Mucosa of descending colon (tissue), 3 donors: ENCODE measurements at regions not wholly inside any gene's neighbourhood (a gene's known extent, or its start where the extent isn't known, plus 50 kb on each side); places are given as distances from the start of the nearest gene placed in this dataset.

Experiments
- ATAC-seq: fragments of 200-7000 bp; cut with Tn5 transposase; one replicate; pipeline ENCODE4 v1.9.1; 2020; ENCODE audit warnings: mild to moderate bottlenecking, moderate library complexity
- DNase-seq, 3 donors: peaks; one replicate each; pipeline ENCODE4 v3.0.0-alpha.2; 2020
- H3K36me3 ChIP-seq: fragments of 200-600 bp; one replicate; pipeline ENCODE4 v1.8.0; 2021; ENCODE audit warnings: low read depth, mild to moderate bottlenecking
- H3K4me1 ChIP-seq: fragments of 200-600 bp; one replicate; pipeline ENCODE4 v1.8.0; 2021; ENCODE audit warnings: low read depth, mild to moderate bottlenecking
- H3K4me3 ChIP-seq: fragments of 200-600 bp; one replicate; pipeline ENCODE4 v1.8.0; 2021; ENCODE audit warnings: mild to moderate bottlenecking
- H3K9me3 ChIP-seq: fragments of 200-600 bp; one replicate; pipeline ENCODE4 v1.8.0; 2021; ENCODE audit warnings: mild to moderate bottlenecking
- CTCF ChIP-seq: fragments of 200-600 bp; IDR thresholded peaks from one replicate; pipeline ENCODE4 v1.8.0; 2022; ENCODE audit warnings: antibody characterized with exemption, mild to moderate bottlenecking
- intact Hi-C, 2 donors: fragments of 100-400 bp; cut with DNase I in 1 of 2; cut with micrococcal nuclease in 1 of 2; formaldehyde crosslinking; loops; one replicate each; pipeline versions ENCODE4 v1.11.0 to v1.11.1; 2022; cut with DNase I, micrococcal nuclease
- donor health status: DM: no; HTN: no; CAD: no; lungs with moderate emphysema.
- donor health status: DM: no; HTN: no; CAD: no.
- donor health status: DM: no; HTN: yes; CAD: no.

GRCh38 chr22:49090061-49090852 lies 737.4 kb downstream of the BRD1 start:
- no peak for ATAC-seq
- Histone ChIP-seq H3K4me3 (no peak overlapping the region), H3K4me1 (no peaks in the 10 kb centered on the region), H3K9me3 (no peaks in the 10 kb centered on the region), H3K36me3 (no peaks in the 10 kb centered on the region)
- no peak for TF ChIP-seq CTCF
- intact Hi-C loops, result no loop called here
- no peak for DNase-seq

GRCh38 chr22:49088801-49089791 lies 738.6 kb downstream of the BRD1 start:
- DNase-seq (peak in 1 of 3 donors; percentile 6), ATAC-seq (no peak)
- H3K4me1 ChIP-seq, result no peaks in the 10 kb centered on the region
- intact Hi-C loops, result no loop called here
- H3K4me3 ChIP-seq, result no peak overlapping the region
- no peak for TF ChIP-seq CTCF
- no peaks in the 10 kb centered on the region for H3K9me3 ChIP-seq
- H3K36me3 ChIP-seq, result no peaks in the 10 kb centered on the region

GRCh38 chr22:49087716-49088601 lies 739.7 kb downstream of the BRD1 start:
- H3K4me3 ChIP-seq, result no peak overlapping the region
- no peak for TF ChIP-seq CTCF
- H3K4me1 ChIP-seq, result no peaks in the 10 kb centered on the region
- DNase-seq (no peak), ATAC-seq (no peak)
- H3K36me3 ChIP-seq, result no peaks in the 10 kb centered on the region
- intact Hi-C loops, result no loop called here
- no peaks in the 10 kb centered on the region for H3K9me3 ChIP-seq

- H3K36me3 ChIP-seq, result no peaks in the 10 kb centered on the region
- no peak for ATAC-seq
- H3K4me3 ChIP-seq, result no peak overlapping the region
- H3K9me3 ChIP-seq, result no peaks in the 10 kb centered on the region
- intact Hi-C loops, result no loop called here
- no peak for DNase-seq
- TF ChIP-seq CTCF, result no peak
- H3K4me1 ChIP-seq, result no peaks in the 10 kb centered on the region
These were observed 740.5 kb downstream of the BRD1 start for GRCh38 chr22:49087198-49087597.

GRCh38 chr22:49086606-49087157 lies 741.0 kb downstream of the BRD1 start:
- DNase-seq (peak in 1 of 3 donors; percentile 8), ATAC-seq (no peak)
- no peaks in the 10 kb centered on the region for H3K4me1 ChIP-seq
- TF ChIP-seq CTCF, result no peak
- H3K4me3 ChIP-seq, result no peak overlapping the region
- intact Hi-C loops, result no loop called here
- H3K36me3 ChIP-seq, result no peaks in the 10 kb centered on the region
- H3K9me3 ChIP-seq, result no peaks in the 10 kb centered on the region
